Chondrocyte (in vitro differentiated cells): ENCODE measurements at regions not wholly inside any gene's neighbourhood (a gene's known extent, or its start where the extent isn't known, plus 50 kb on each side); places are given as distances from the start of the nearest gene placed in this dataset.

ENCODE experiments used
- DNase-seq: peaks from one replicate; pipeline ENCODE4 v3.0.0; 2021; ENCODE audit warnings: mixed read lengths, low spot score
- H3K27ac Mint-ChIP-seq: one replicate; pipeline ENCODE4 v1.8.0; 2021; ENCODE audit warnings: mild to moderate bottlenecking, moderate library complexity, mixed read lengths; ENCODE audit not compliant: unreplicated experiment
- H3K27me3 Mint-ChIP-seq: 2 replicates; pipeline ENCODE4 v1.8.0; 2021; ENCODE audit warnings: low read depth, mixed read lengths
- H3K36me3 Mint-ChIP-seq: 2 replicates; pipeline ENCODE4 v1.8.0; 2021; ENCODE audit warnings: low read depth, mixed read lengths
- H3K4me1 Mint-ChIP-seq: 2 replicates; pipeline ENCODE4 v1.8.0; 2021; ENCODE audit warnings: low read depth, mild to moderate bottlenecking, mixed read lengths
- H3K4me3 Mint-ChIP-seq: one replicate; pipeline ENCODE4 v1.8.0; 2021; ENCODE audit warnings: mild to moderate bottlenecking, moderate library complexity, mixed read lengths; ENCODE audit not compliant: unreplicated experiment
- H3K9me3 Mint-ChIP-seq: 2 replicates; pipeline ENCODE4 v1.8.0; 2021; ENCODE audit warnings: low read depth, mixed read lengths
- CTCF ChIP-seq: fragments of 200-600 bp; sonication (generic); IDR thresholded peaks from 2 replicates; pipeline ENCODE4 v1.5.0; 2021; ENCODE audit warnings: antibody characterized with exemption, mild to moderate bottlenecking, moderate library complexity

- DNase-seq: no peak
- Mint-ChIP-seq H3K9me3 (peaks cover 3% of the 10 kb centered on the region), H3K4me3 (no peak overlapping the region), H3K36me3 (no peaks in the 10 kb centered on the region), H3K4me1 (no peaks in the 10 kb centered on the region), H3K27me3 (peaks cover 13% of the 10 kb centered on the region), H3K27ac (no peak overlapping the region)
- no peak for TF ChIP-seq CTCF
These were observed 307.0 kb downstream of the UQCRFS1 start for GRCh38 chr19:28905996-28906395.

GRCh38 chr19:28899703-28900102, 313.2 kb downstream of the UQCRFS1 start:
- peaks cover 15% of the 10 kb centered on the region for H3K27me3 Mint-ChIP-seq
- H3K9me3 Mint-ChIP-seq: no peaks in the 10 kb centered on the region
- no peaks in the 10 kb centered on the region for H3K4me1 Mint-ChIP-seq
- no peak overlapping the region for H3K4me3 Mint-ChIP-seq
- TF ChIP-seq CTCF: no peak
- H3K27ac Mint-ChIP-seq: no peak overlapping the region
- peaks cover 2% of the 10 kb centered on the region for H3K36me3 Mint-ChIP-seq
- no peak for DNase-seq

GRCh38 chr19:28898249-28898648, 314.7 kb downstream of the UQCRFS1 start:
- peaks cover 2% of the 10 kb centered on the region for H3K36me3 Mint-ChIP-seq
- H3K27me3 Mint-ChIP-seq: peaks cover 12% of the 10 kb centered on the region
- no peak overlapping the region for H3K27ac Mint-ChIP-seq
- no peaks in the 10 kb centered on the region for H3K9me3 Mint-ChIP-seq
- DNase-seq: no peak
- no peaks in the 10 kb centered on the region for H3K4me1 Mint-ChIP-seq
- H3K4me3 Mint-ChIP-seq: no peak overlapping the region
- no peak for TF ChIP-seq CTCF

- no peak overlapping the region for H3K4me3 Mint-ChIP-seq
- H3K4me1 Mint-ChIP-seq: no peaks in the 10 kb centered on the region
- no peak for DNase-seq
- H3K36me3 Mint-ChIP-seq: no peaks in the 10 kb centered on the region
- no peak for TF ChIP-seq CTCF
- H3K27me3 Mint-ChIP-seq: peaks cover 10% of the 10 kb centered on the region
- no peaks in the 10 kb centered on the region for H3K9me3 Mint-ChIP-seq
- H3K27ac Mint-ChIP-seq: no peak overlapping the region
These were observed 322.8 kb downstream of the UQCRFS1 start for GRCh38 chr19:28889941-28890670.

- DNase-seq: no peak
- H3K9me3 Mint-ChIP-seq: no peaks in the 10 kb centered on the region
- H3K27me3 Mint-ChIP-seq: peaks cover 10% of the 10 kb centered on the region
- no peak overlapping the region for H3K4me3 Mint-ChIP-seq
- H3K4me1 Mint-ChIP-seq: peaks cover 13% of the 10 kb centered on the region
- no peaks in the 10 kb centered on the region for H3K36me3 Mint-ChIP-seq
- TF ChIP-seq CTCF: no peak
- no peak overlapping the region for H3K27ac Mint-ChIP-seq
These were observed 324.9 kb downstream of the UQCRFS1 start for GRCh38 chr19:28887920-28888618.
